ENCODE measurements at regions not wholly inside any gene's neighbourhood (a gene's known extent, or its start where the extent isn't known, plus 50 kb on each side); places are given as distances from the start of the nearest gene placed in this dataset.

DNA sequence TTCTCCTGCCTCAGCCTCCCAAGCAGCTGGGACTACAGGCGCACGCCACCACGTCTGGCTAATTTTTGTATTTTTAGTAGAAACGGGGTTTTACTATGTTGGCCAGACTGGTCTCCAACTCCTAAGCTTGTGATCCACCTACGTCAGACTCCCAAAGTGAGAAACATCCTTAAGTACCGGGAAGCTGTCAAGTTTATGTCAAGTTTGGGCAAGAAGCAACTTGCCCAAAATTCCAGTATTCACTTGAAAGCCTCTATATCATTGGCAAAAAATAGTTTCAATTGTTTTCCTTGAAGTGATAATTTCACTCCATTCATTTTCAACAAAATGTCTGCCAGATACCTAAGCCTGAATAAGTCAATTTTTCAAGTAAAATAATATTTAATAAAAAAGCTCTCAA is 370.0 kb downstream of the FBXO8 start:
- Histone ChIP-seq H3K36me3 (ENCODE audit: control insufficient read depth in 1 of 2, insufficient read depth in 2 of 2, low read length in 2 of 2) (no peaks in the 10 kb centered on the region), H3K27ac (ENCODE audit: low read depth, low read length) (no peak overlapping the region), H3K9me3 (ENCODE audit: control insufficient read depth in 1 of 2, insufficient read depth in 1 of 2, low read depth in 1 of 2, low read length in 2 of 2) (no peaks in the 10 kb centered on the region), H3K4me3 (replicated peaks in 1 of 2; ENCODE audit: low read depth in 1 of 2, low read length in 2 of 2) (no peak overlapping the region), H3K4me1 (ENCODE audit: control insufficient read depth in 1 of 2, insufficient read depth in 2 of 2, low read length in 2 of 2) (no peaks in the 10 kb centered on the region), H3K9me2 (ENCODE audit: insufficient read depth) (no peaks in the 10 kb centered on the region), H3K27me3 (ENCODE audit: insufficient read depth, low read length) (peaks cover 19% of the 10 kb centered on the region), H4K20me1 (ENCODE audit: insufficient read depth) (no peaks in the 10 kb centered on the region; the same call in 1 of the 2 replicates), H3K79me2 (ENCODE audit: insufficient read depth, low read length) (no peaks in the 10 kb centered on the region), H3K9ac (ENCODE audit: low read length) (no peak overlapping the region), H2AFZ (ENCODE audit: low read depth, low read length, poor library complexity, severe bottlenecking) (no peak overlapping the region), H3K4me2 (ENCODE audit: low read length) (no peak overlapping the region)
- POLR2A ChIA-PET = no interaction called here
- CTCF ChIA-PET = no interaction called here
- RAD21 ChIA-PET (ENCODE audit: low non-redundant PET in 1 of 2, low total read pairs in 2 of 2, uncharacterized antibody in 2 of 2, unreplicated experiment in 2 of 2) = no interaction called here
- ATAC-seq (no peak), DNase-seq (ENCODE audit: low read depth, low spot score) (no peak)
- no TSS peak for BruUV-seq (replicated peaks)
- TF ChIP-seq JUND (IDR thresholded peaks at IDR 0.05) = no peak
- no peak for TF ChIP-seq EZH2 (IDR thresholded peaks at IDR 0.05)
- no peak for TF ChIP-seq ZNF274 (IDR thresholded peaks at IDR 0.05; ENCODE audit: low read depth, low read length)
- no peak for TF ChIP-seq ELF1 (IDR thresholded peaks at IDR 0.05; ENCODE audit: borderline replicate concordance, low read depth)
- no peak for TF ChIP-seq ZFX (IDR thresholded peaks at IDR 0.05)
- TF ChIP-seq, protein P1, sequence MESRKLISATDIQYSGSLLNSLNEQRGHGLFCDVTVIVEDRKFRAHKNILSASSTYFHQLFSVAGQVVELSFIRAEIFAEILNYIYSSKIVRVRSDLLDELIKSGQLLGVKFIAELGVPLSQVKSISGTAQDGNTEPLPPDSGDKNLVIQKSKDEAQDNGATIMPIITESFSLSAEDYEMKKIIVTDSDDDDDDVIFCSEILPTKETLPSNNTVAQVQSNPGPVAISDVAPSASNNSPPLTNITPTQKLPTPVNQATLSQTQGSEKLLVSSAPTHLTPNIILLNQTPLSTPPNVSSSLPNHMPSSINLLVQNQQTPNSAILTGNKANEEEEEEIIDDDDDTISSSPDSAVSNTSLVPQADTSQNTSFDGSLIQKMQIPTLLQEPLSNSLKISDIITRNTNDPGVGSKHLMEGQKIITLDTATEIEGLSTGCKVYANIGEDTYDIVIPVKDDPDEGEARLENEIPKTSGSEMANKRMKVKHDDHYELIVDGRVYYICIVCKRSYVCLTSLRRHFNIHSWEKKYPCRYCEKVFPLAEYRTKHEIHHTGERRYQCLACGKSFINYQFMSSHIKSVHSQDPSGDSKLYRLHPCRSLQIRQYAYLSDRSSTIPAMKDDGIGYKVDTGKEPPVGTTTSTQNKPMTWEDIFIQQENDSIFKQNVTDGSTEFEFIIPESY (IDR thresholded peaks at IDR 0.05; ENCODE audit: extremely low read depth, insufficient replicate concordance, low read length) = no peak
- TF ChIP-seq, protein P2, sequence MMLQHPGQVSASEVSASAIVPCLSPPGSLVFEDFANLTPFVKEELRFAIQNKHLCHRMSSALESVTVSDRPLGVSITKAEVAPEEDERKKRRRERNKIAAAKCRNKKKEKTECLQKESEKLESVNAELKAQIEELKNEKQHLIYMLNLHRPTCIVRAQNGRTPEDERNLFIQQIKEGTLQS (IDR thresholded peaks at IDR 0.05) = no peak
- TF ChIP-seq SP1 (IDR thresholded peaks at IDR 0.05; ENCODE audit: low read depth) = no peak
- TF ChIP-seq FOSL1 (IDR thresholded peaks at IDR 0.05; ENCODE audit: low read depth) = no peak
- TF ChIP-seq YY1 (IDR thresholded peaks at IDR 0.05; ENCODE audit: extremely low read depth, insufficient replicate concordance, low read depth, low read length) = no peak
- TF ChIP-seq EZH2phosphoT487 (IDR thresholded peaks at IDR 0.05; ENCODE audit: borderline replicate concordance) = no peak
- TF ChIP-seq SIN3A (IDR thresholded peaks at IDR 0.05; ENCODE audit: low read depth) = no peak
- no peak for TF ChIP-seq POLR2A (IDR thresholded peaks at IDR 0.05; ENCODE audit: borderline replicate concordance, extremely low read depth, insufficient read depth, insufficient read length)
- TF ChIP-seq CEBPB (IDR thresholded peaks at IDR 0.05; ENCODE audit: low read depth) = no peak
- TF ChIP-seq, protein P3, sequence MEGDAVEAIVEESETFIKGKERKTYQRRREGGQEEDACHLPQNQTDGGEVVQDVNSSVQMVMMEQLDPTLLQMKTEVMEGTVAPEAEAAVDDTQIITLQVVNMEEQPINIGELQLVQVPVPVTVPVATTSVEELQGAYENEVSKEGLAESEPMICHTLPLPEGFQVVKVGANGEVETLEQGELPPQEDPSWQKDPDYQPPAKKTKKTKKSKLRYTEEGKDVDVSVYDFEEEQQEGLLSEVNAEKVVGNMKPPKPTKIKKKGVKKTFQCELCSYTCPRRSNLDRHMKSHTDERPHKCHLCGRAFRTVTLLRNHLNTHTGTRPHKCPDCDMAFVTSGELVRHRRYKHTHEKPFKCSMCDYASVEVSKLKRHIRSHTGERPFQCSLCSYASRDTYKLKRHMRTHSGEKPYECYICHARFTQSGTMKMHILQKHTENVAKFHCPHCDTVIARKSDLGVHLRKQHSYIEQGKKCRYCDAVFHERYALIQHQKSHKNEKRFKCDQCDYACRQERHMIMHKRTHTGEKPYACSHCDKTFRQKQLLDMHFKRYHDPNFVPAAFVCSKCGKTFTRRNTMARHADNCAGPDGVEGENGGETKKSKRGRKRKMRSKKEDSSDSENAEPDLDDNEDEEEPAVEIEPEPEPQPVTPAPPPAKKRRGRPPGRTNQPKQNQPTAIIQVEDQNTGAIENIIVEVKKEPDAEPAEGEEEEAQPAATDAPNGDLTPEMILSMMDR (IDR thresholded peaks at IDR 0.05 in 2 of 3, conservative IDR thresholded peaks at IDR 0.05 in 1 of 3; ENCODE audit: borderline replicate concordance in 1 of 3, insufficient read depth in 1 of 3, low read depth in 2 of 3, low read length in 2 of 3) = no peak
- TF ChIP-seq, protein P4, sequence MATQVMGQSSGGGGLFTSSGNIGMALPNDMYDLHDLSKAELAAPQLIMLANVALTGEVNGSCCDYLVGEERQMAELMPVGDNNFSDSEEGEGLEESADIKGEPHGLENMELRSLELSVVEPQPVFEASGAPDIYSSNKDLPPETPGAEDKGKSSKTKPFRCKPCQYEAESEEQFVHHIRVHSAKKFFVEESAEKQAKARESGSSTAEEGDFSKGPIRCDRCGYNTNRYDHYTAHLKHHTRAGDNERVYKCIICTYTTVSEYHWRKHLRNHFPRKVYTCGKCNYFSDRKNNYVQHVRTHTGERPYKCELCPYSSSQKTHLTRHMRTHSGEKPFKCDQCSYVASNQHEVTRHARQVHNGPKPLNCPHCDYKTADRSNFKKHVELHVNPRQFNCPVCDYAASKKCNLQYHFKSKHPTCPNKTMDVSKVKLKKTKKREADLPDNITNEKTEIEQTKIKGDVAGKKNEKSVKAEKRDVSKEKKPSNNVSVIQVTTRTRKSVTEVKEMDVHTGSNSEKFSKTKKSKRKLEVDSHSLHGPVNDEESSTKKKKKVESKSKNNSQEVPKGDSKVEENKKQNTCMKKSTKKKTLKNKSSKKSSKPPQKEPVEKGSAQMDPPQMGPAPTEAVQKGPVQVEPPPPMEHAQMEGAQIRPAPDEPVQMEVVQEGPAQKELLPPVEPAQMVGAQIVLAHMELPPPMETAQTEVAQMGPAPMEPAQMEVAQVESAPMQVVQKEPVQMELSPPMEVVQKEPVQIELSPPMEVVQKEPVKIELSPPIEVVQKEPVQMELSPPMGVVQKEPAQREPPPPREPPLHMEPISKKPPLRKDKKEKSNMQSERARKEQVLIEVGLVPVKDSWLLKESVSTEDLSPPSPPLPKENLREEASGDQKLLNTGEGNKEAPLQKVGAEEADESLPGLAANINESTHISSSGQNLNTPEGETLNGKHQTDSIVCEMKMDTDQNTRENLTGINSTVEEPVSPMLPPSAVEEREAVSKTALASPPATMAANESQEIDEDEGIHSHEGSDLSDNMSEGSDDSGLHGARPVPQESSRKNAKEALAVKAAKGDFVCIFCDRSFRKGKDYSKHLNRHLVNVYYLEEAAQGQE (IDR thresholded peaks at IDR 0.05; ENCODE audit: low read depth) = no peak
- TF ChIP-seq TCF7L2 (IDR thresholded peaks at IDR 0.05; ENCODE audit: borderline replicate concordance, extremely low read depth, insufficient read depth, insufficient read length) = no peak
- TF ChIP-seq RAD21 (IDR thresholded peaks at IDR 0.05; ENCODE audit: low read depth) = no peak
- TF ChIP-seq, protein P5, sequence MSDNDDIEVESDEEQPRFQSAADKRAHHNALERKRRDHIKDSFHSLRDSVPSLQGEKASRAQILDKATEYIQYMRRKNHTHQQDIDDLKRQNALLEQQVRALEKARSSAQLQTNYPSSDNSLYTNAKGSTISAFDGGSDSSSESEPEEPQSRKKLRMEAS (IDR thresholded peaks at IDR 0.05) = no peak
- intact Hi-C loops (cut with micrococcal nuclease) = no loop called here
